ENCODE measurements at regions not wholly inside any gene's neighbourhood (a gene's known extent, or its start where the extent isn't known, plus 50 kb on each side); places are given as distances from the start of the nearest gene placed in this dataset.

GRCh38 chr6:74404366-74404765, 708.4 kb downstream of the CD109 start:
- TF ChIP-seq CTCF (IDR thresholded peaks at IDR 0.05; ENCODE audit: low read depth, low read length, poor library complexity, severe bottlenecking) (no peak), EZH2phosphoT487 (IDR thresholded peaks at IDR 0.05; ENCODE audit: borderline replicate concordance, low read length) (no peak)
